ENCODE measurements at regions not wholly inside any gene's neighbourhood (a gene's known extent, or its start where the extent isn't known, plus 50 kb on each side); places are given as distances from the start of the nearest gene placed in this dataset.
"Not testable (repeated sequence)": the region's sequence is repeated elsewhere in the genome, so short reads cannot be mapped to it uniquely, and the experiment has no call there.

- H3K36me3 ChIP-seq (ENCODE audit: insufficient read depth); H3K4me1 ChIP-seq (ENCODE audit: insufficient read depth); H3K27ac ChIP-seq (ENCODE audit: low read depth); H3K4me3 ChIP-seq (ENCODE audit: low read depth, low read length); DNase-seq (ENCODE audit: extremely low spot score): not testable (repeated sequence)
- WGBS: 94% methylated on average over 8 of the region's 9 CpGs
Measured at GRCh38 chr7:73201264-73201663, 107.4 kb downstream of the NSUN5 start.

GRCh38 chr7:73200518-73201099 is 108.0 kb downstream of the NSUN5 start:
- H3K4me1 ChIP-seq (ENCODE audit: insufficient read depth); H3K27ac ChIP-seq (ENCODE audit: low read depth); DNase-seq (ENCODE audit: extremely low spot score); H3K4me3 ChIP-seq (ENCODE audit: low read depth, low read length); H3K36me3 ChIP-seq (ENCODE audit: insufficient read depth): not testable (repeated sequence)
- WGBS: no CpG with 5 or more reads among the region's 9 CpGs

DNA sequence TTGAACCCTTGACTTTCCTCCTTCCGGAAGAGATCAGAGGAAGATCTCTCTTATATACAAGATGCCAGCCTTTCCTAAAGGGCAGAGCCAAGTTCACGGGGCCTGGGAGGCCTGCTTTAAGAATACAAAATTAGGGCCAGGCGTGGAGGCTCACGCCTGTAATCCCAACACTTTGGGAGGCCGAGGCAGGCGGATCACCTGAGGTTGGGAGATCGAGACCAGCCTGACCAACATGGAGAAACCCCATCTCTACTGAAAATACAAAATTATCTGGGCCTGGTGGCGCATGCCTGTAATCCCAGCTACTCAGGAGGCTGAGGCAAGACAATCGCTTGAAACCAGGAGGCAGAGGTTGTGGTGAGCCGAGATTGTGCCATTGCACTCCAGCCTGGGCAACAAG is 108.2 kb upstream of the SPDYE9 start:
- H3K4me1 ChIP-seq (ENCODE audit: insufficient read depth); DNase-seq (ENCODE audit: extremely low spot score); H3K36me3 ChIP-seq (ENCODE audit: insufficient read depth); H3K27ac ChIP-seq (ENCODE audit: low read depth); H3K4me3 ChIP-seq (ENCODE audit: low read depth, low read length): not testable (repeated sequence)
- 98% methylated on average over 8 of the region's 10 CpGs for WGBS

DNA sequence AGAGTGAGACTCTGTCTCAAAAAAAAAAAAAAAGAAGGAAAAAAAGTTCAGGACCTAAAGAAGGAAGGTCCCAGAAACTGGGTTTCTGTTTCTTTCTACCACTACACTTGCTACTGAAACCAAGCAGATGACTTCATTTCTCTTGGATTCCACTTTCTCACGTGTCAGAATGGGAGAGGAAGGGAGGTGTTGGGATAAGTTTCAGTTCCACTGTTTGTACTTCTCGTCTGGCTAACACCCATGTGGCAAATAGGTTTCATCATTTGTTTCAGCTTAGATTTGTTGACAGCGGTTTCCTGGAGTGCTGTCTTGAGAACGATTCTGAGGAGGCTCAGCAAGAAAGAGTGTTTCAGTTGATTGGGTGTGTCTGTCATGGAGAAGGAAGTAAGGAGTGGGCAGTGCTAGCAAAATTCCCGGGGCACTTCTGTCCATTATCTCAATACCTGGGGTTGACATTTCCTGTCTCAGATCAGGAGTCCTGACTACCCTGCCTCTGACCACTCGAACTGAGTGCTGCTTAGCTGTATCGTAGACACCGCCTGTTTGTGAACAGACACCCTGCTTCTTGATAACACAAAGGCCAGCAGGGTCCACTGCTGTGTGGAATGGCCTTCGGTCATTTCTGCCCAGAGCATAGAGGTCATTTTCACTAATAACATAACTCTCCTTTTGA is 104.8 kb upstream of the SPDYE9 start:
- 91% methylated on average over 4 of the region's 9 CpGs for WGBS
- H3K36me3 ChIP-seq (ENCODE audit: insufficient read depth); DNase-seq (ENCODE audit: extremely low spot score); H3K4me1 ChIP-seq (ENCODE audit: insufficient read depth); H3K27ac ChIP-seq (ENCODE audit: low read depth); H3K4me3 ChIP-seq (ENCODE audit: low read depth, low read length): not testable (repeated sequence)

GRCh38 chr7:73188287-73188686 is 102.4 kb upstream of the SPDYE9 start:
- H3K27ac ChIP-seq (ENCODE audit: low read depth); H3K4me3 ChIP-seq (ENCODE audit: low read depth, low read length); DNase-seq (ENCODE audit: extremely low spot score); H3K4me1 ChIP-seq (ENCODE audit: insufficient read depth); H3K36me3 ChIP-seq (ENCODE audit: insufficient read depth): not testable (repeated sequence)
- 96% methylated on average over 5 of the region's 9 CpGs for WGBS

DNA sequence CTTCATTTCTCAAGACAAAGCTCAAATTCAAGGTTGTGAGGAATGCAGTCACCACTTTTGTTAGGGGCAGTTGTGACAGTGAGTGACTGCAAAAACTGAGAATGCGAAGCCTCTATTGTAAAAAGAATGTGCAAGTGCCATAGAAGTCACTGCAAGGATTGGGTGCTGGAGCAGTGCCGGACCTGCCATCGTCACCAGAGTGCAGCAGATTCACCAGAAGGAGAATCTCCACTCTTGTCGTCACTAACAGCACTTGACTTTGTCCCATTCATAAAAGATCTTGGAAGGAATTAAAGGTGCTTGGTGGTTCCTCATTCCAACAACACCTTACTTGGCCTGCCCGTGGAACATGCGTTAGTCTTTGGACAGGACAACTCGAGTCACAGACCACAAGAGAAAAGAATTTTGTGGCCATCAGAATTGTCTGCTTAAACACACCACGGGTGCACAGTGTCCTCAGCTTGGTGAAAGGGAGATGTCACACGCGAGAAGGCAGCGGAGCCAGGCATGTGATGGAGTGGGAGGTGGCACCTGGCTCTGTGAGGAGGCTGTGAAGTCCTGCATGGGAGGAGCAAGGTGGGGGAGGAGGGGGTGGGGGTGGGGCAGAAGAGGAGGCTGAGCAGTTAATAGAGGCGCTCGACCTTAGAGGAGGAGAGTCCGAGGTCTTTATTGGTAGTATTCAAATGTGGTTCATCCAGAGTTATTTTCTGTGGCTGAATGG is 100.9 kb upstream of the SPDYE9 start:
- not testable (repeated sequence) for H3K4me1 ChIP-seq (ENCODE audit: insufficient read depth); H3K4me3 ChIP-seq (ENCODE audit: low read depth, low read length); H3K36me3 ChIP-seq (ENCODE audit: insufficient read depth); DNase-seq (ENCODE audit: extremely low spot score); H3K27ac ChIP-seq (ENCODE audit: low read depth)
- no CpG with 5 or more reads among the region's 14 CpGs for WGBS

DNA sequence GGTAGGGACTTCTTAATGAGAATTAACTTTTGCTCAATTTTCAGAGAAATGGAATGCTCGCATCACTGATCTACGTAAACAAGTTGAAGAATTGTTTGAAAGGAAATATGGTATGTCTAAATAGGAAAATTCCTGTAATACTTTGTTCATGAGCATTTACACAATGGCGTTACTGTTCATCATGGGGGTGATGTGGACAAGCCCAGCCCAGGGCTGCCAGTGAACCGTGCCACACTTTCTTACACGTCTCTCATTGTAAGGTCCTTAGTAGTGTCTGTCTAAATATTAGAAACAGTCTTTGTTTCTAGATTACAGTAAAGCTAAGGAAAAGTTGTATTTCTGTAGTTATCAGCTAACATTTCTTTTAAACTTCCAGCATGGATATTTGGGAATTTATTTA is 91.0 kb upstream of the SPDYE9 start:
- H3K36me3 ChIP-seq (ENCODE audit: insufficient read depth); DNase-seq (ENCODE audit: extremely low spot score): not testable (repeated sequence)
- no CpG with 5 or more reads among the region's 5 CpGs for WGBS

GRCh38 chr7:73175322-73175721 is 89.5 kb upstream of the SPDYE9 start:
- not testable (repeated sequence) for DNase-seq (ENCODE audit: extremely low spot score); H3K36me3 ChIP-seq (ENCODE audit: insufficient read depth); H3K4me3 ChIP-seq (ENCODE audit: low read depth, low read length); H3K27ac ChIP-seq (ENCODE audit: low read depth); H3K4me1 ChIP-seq (ENCODE audit: insufficient read depth)
- WGBS: no CpG with 5 or more reads among the region's 10 CpGs

More for the DNA sequence above, 91.0 kb upstream of the SPDYE9 start:
- H3K4me1 ChIP-seq (ENCODE audit: insufficient read depth); H3K27ac ChIP-seq (ENCODE audit: low read depth); H3K4me3 ChIP-seq (ENCODE audit: low read depth, low read length): not testable (repeated sequence)

DNA sequence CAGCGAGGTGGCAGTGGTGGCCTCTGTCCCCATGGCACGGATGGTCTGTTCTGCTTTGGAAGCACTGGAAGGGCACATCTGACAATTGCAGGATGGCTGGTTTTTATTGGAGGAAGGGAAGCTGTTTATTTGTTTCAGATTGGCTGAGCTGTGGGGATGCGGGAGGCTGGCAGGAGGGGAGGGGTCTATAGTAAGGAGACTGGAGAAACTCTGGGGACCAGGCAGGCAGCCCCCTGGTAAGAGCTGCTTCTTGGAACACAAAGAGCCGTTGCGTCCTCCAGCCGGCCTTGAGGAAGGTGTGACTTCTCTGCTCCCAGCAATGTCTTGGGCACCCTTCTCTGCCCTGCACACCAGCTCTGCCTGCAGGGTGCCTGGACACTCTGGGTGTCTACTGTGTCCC is 85.1 kb upstream of the SPDYE9 start:
- not testable (repeated sequence) for H3K36me3 ChIP-seq (ENCODE audit: insufficient read depth); H3K27ac ChIP-seq (ENCODE audit: low read depth); H3K4me1 ChIP-seq (ENCODE audit: insufficient read depth); H3K4me3 ChIP-seq (ENCODE audit: low read depth, low read length); DNase-seq (ENCODE audit: extremely low spot score)
- 85% methylated on average over 6 of the region's 6 CpGs for WGBS

DNA sequence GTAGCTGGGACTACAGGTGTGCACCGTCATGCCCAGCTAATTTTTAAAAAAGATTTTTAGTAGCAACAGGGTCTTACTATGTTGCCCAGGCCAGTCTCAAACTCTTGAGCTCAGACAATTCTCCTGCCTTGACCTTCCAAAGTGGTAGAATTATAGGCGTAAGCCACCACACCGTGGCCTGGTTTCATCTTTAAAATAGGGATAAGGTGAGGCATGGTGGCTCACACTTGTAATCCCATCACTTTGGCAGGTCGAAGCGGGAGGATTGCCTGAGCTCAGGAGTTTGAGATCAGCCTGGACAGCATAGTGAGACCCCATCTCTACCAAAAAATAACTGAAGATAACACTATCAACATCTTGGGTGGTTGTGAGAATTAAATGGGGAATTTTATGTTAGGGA is 84.6 kb upstream of the SPDYE9 start:
- WGBS: 97% methylated on average over 4 of the region's 5 CpGs
- H3K36me3 ChIP-seq (ENCODE audit: insufficient read depth); H3K4me3 ChIP-seq (ENCODE audit: low read depth, low read length); H3K4me1 ChIP-seq (ENCODE audit: insufficient read depth); DNase-seq (ENCODE audit: extremely low spot score); H3K27ac ChIP-seq (ENCODE audit: low read depth): not testable (repeated sequence)

- WGBS: no CpG with 5 or more reads among the region's 5 CpGs
- H3K27ac ChIP-seq (ENCODE audit: low read depth); DNase-seq (ENCODE audit: extremely low spot score); H3K36me3 ChIP-seq (ENCODE audit: insufficient read depth); H3K4me3 ChIP-seq (ENCODE audit: low read depth, low read length); H3K4me1 ChIP-seq (ENCODE audit: insufficient read depth): not testable (repeated sequence)
Measured at GRCh38 chr7:73166152-73166551, 80.3 kb upstream of the SPDYE9 start.

GRCh38 chr7:73162680-73163079 is 76.8 kb upstream of the SPDYE9 start:
- H3K4me3 ChIP-seq (ENCODE audit: low read depth, low read length); H3K27ac ChIP-seq (ENCODE audit: low read depth); DNase-seq (ENCODE audit: extremely low spot score); H3K4me1 ChIP-seq (ENCODE audit: insufficient read depth); H3K36me3 ChIP-seq (ENCODE audit: insufficient read depth): not testable (repeated sequence)
- WGBS: 74% methylated on average over 5 of the region's 7 CpGs

DNA sequence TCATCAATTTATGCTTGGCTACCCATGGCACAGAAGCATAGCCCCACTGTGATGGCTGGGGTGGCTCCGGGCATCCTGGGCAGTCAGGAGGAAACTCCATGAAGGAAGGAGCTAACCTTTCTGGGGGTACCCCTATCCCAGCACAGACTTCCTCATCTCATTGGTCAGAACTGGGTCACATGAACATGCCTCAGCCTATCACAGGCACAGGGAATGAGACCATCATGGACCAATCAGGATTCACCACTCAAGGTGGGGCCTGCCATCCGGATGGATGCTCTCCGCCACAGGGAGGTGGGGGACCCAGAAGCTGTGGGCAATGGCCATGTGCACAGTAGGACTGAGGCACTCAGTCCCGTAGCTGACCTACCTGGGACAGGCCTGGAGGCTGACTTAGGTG is 75.9 kb upstream of the SPDYE9 start:
- H3K4me3 ChIP-seq (ENCODE audit: low read depth, low read length); H3K27ac ChIP-seq (ENCODE audit: low read depth); H3K4me1 ChIP-seq (ENCODE audit: insufficient read depth); H3K36me3 ChIP-seq (ENCODE audit: insufficient read depth); DNase-seq (ENCODE audit: extremely low spot score): not testable (repeated sequence)
- WGBS: no CpG with 5 or more reads among the region's 4 CpGs

GRCh38 chr7:73157169-73157661 is 71.4 kb upstream of the SPDYE9 start:
- H3K4me3 ChIP-seq (ENCODE audit: low read depth, low read length); H3K36me3 ChIP-seq (ENCODE audit: insufficient read depth); H3K27ac ChIP-seq (ENCODE audit: low read depth); H3K4me1 ChIP-seq (ENCODE audit: insufficient read depth); DNase-seq (ENCODE audit: extremely low spot score): not testable (repeated sequence)
- 95% methylated on average over 1 of the region's 9 CpGs for WGBS

Measured in urinary bladder (tissue), 3 donors.